Activated CD4-positive, alpha-beta memory T cell treated with anti-CD3 and anti-CD28 coated beads, Interleukin-2, amount 10 ng/mL, durations not matched to agents 7 days and 5 days (primary cell): ENCODE measurements at regions not wholly inside any gene's neighbourhood (a gene's known extent, or its start where the extent isn't known, plus 50 kb on each side); places are given as distances from the start of the nearest gene placed in this dataset.

Experiments used
- CTCF ChIA-PET: fragments of 350-600 bp; sonication (Branson Sonifier 250); formaldehyde crosslinking; loops from one replicate; lab custom pipeline; 2021; ENCODE audit warnings: antibody characterized with exemption, inconsistent platforms; lab: Charles Lee
- POLR2A ChIA-PET: fragments of 350-600 bp; sonication (Branson Sonifier 250); formaldehyde crosslinking; loops from one replicate; lab custom pipeline; 2021; ENCODE audit warnings: antibody characterized with exemption; lab: Charles Lee
- DNase-seq: peaks from one replicate; pipeline ENCODE4 v3.0.0-alpha.2; 2020
- H3K27ac Mint-ChIP-seq: one replicate; pipeline ENCODE4 v1.8.0; 2021; ENCODE audit warnings: mild to moderate bottlenecking, mixed read lengths
- H3K27me3 Mint-ChIP-seq: one replicate; pipeline ENCODE4 v1.8.0; 2021; ENCODE audit warnings: mixed read lengths
- H3K36me3 Mint-ChIP-seq: one replicate; pipeline ENCODE4 v1.8.0; 2021; ENCODE audit warnings: low read depth, mixed read lengths
- H3K4me1 Mint-ChIP-seq: one replicate; pipeline ENCODE4 v1.8.0; 2021; ENCODE audit warnings: mixed read lengths
- H3K4me3 Mint-ChIP-seq: one replicate; pipeline ENCODE4 v1.8.0; 2021; ENCODE audit warnings: mild to moderate bottlenecking, mixed read lengths
- H3K9me3 Mint-ChIP-seq: one replicate; pipeline ENCODE4 v1.8.0; 2021; ENCODE audit warnings: mixed read lengths

GRCh38 chr10:105681051-105681450 is 1040.0 kb downstream of the SORCS3 start:
- Mint-ChIP-seq H3K4me1 (no peaks in the 10 kb centered on the region), H3K27me3 (no peaks in the 10 kb centered on the region), H3K36me3 (no peaks in the 10 kb centered on the region), H3K27ac (no peak overlapping the region), H3K9me3 (peaks cover 6% of the 10 kb centered on the region), H3K4me3 (no peak overlapping the region)
- CTCF ChIA-PET: no interaction called here
- DNase-seq: no peak
- POLR2A ChIA-PET: no interaction called here

GRCh38 chr10:105679781-105680180 is 1038.7 kb downstream of the SORCS3 start:
- Mint-ChIP-seq H3K9me3 (peaks cover 9% of the 10 kb centered on the region), H3K27me3 (no peaks in the 10 kb centered on the region), H3K4me1 (no peaks in the 10 kb centered on the region), H3K36me3 (no peaks in the 10 kb centered on the region), H3K4me3 (no peak overlapping the region), H3K27ac (no peak overlapping the region)
- DNase-seq: no peak
- ChIA-PET POLR2A (no interaction called here), CTCF (interaction anchor here (1.4 kb wide), 1 partner anchor 8 kb away, joined by 3 read pairs; no protein-coding TSS in a partner anchor)

- Mint-ChIP-seq H3K4me3 (no peak overlapping the region), H3K27me3 (no peaks in the 10 kb centered on the region), H3K4me1 (no peaks in the 10 kb centered on the region), H3K27ac (no peak overlapping the region), H3K9me3 (peaks cover 14% of the 10 kb centered on the region), H3K36me3 (no peaks in the 10 kb centered on the region)
- DNase-seq: no peak
- ChIA-PET POLR2A (no interaction called here), CTCF (no interaction called here)
These were observed 1034.2 kb downstream of the SORCS3 start for GRCh38 chr10:105675333-105675732.

GRCh38 chr10:105674448-105674847 is 1033.4 kb downstream of the SORCS3 start:
- Mint-ChIP-seq H3K27ac (no peak overlapping the region), H3K4me1 (no peaks in the 10 kb centered on the region), H3K9me3 (peaks cover 14% of the 10 kb centered on the region), H3K4me3 (no peak overlapping the region), H3K27me3 (no peaks in the 10 kb centered on the region), H3K36me3 (no peaks in the 10 kb centered on the region)
- DNase-seq: no peak
- POLR2A ChIA-PET: no interaction called here
- CTCF ChIA-PET: no interaction called here

- no peaks in the 10 kb centered on the region for H3K4me1 Mint-ChIP-seq
- CTCF ChIA-PET: no interaction called here
- DNase-seq: no peak
- POLR2A ChIA-PET: no interaction called here
- no peak overlapping the region for H3K27ac Mint-ChIP-seq
- H3K4me3 Mint-ChIP-seq: no peak overlapping the region
- H3K9me3 Mint-ChIP-seq: no peaks in the 10 kb centered on the region
- no peaks in the 10 kb centered on the region for H3K36me3 Mint-ChIP-seq
- H3K27me3 Mint-ChIP-seq: no peaks in the 10 kb centered on the region
These were observed 1017.6 kb downstream of the SORCS3 start for GRCh38 chr10:105658696-105659095.

GRCh38 chr10:105656856-105657255 is 1015.8 kb downstream of the SORCS3 start:
- no peaks in the 10 kb centered on the region for H3K36me3 Mint-ChIP-seq

GRCh38 chr10:105650306-105650705 is 1009.2 kb downstream of the SORCS3 start:
- no peaks in the 10 kb centered on the region for H3K4me1 Mint-ChIP-seq
- H3K9me3 Mint-ChIP-seq: peaks cover 3% of the 10 kb centered on the region
- no peak overlapping the region for H3K4me3 Mint-ChIP-seq
- no peak for DNase-seq
- no peaks in the 10 kb centered on the region for H3K36me3 Mint-ChIP-seq
- no peak overlapping the region for H3K27ac Mint-ChIP-seq
- CTCF ChIA-PET: no interaction called here
- POLR2A ChIA-PET: no interaction called here
- H3K27me3 Mint-ChIP-seq: no peaks in the 10 kb centered on the region

More at GRCh38 chr10:105656856-105657255, 1015.8 kb downstream of the SORCS3 start:
- H3K4me1 Mint-ChIP-seq: no peaks in the 10 kb centered on the region
- no peak overlapping the region for H3K4me3 Mint-ChIP-seq
- ChIA-PET POLR2A (no interaction called here), CTCF (no interaction called here)
- no peaks in the 10 kb centered on the region for H3K9me3 Mint-ChIP-seq
- H3K27me3 Mint-ChIP-seq: no peaks in the 10 kb centered on the region
- no peak overlapping the region for H3K27ac Mint-ChIP-seq
- DNase-seq: no peak

- no peaks in the 10 kb centered on the region for H3K36me3 Mint-ChIP-seq
- ChIA-PET CTCF (no interaction called here), POLR2A (no interaction called here)
- H3K9me3 Mint-ChIP-seq: peaks cover 3% of the 10 kb centered on the region
- H3K27me3 Mint-ChIP-seq: no peaks in the 10 kb centered on the region
- H3K4me1 Mint-ChIP-seq: no peaks in the 10 kb centered on the region
- no peak for DNase-seq
- H3K4me3 Mint-ChIP-seq: no peak overlapping the region
- no peak overlapping the region for H3K27ac Mint-ChIP-seq
These were observed 1006.3 kb downstream of the SORCS3 start for GRCh38 chr10:105647354-105647753.

- CTCF ChIA-PET: no interaction called here
- H3K27ac Mint-ChIP-seq: no peak overlapping the region
- H3K36me3 Mint-ChIP-seq: no peaks in the 10 kb centered on the region
- DNase-seq: no peak
- H3K27me3 Mint-ChIP-seq: no peaks in the 10 kb centered on the region
- H3K4me1 Mint-ChIP-seq: no peaks in the 10 kb centered on the region
- peaks cover 3% of the 10 kb centered on the region for H3K9me3 Mint-ChIP-seq
- H3K4me3 Mint-ChIP-seq: no peak overlapping the region
- POLR2A ChIA-PET: no interaction called here
These were observed 1003.9 kb downstream of the SORCS3 start for GRCh38 chr10:105644978-105645377.

- H3K4me1 Mint-ChIP-seq: no peaks in the 10 kb centered on the region
- H3K36me3 Mint-ChIP-seq: no peaks in the 10 kb centered on the region
- no peak for DNase-seq
- ChIA-PET CTCF (no interaction called here), POLR2A (no interaction called here)
- H3K9me3 Mint-ChIP-seq: peaks cover 2% of the 10 kb centered on the region
- no peaks in the 10 kb centered on the region for H3K27me3 Mint-ChIP-seq
- no peak overlapping the region for H3K27ac Mint-ChIP-seq
- no peak overlapping the region for H3K4me3 Mint-ChIP-seq
These were observed 1003.5 kb downstream of the SORCS3 start for GRCh38 chr10:105644559-105644958.

- H3K9me3 Mint-ChIP-seq: peaks cover 2% of the 10 kb centered on the region
- no peak overlapping the region for H3K4me3 Mint-ChIP-seq
- ChIA-PET CTCF (no interaction called here), POLR2A (no interaction called here)
- no peaks in the 10 kb centered on the region for H3K4me1 Mint-ChIP-seq
- no peak for DNase-seq
- no peaks in the 10 kb centered on the region for H3K36me3 Mint-ChIP-seq
- no peak overlapping the region for H3K27ac Mint-ChIP-seq
- H3K27me3 Mint-ChIP-seq: no peaks in the 10 kb centered on the region
These were observed 1003.0 kb downstream of the SORCS3 start for GRCh38 chr10:105644091-105644490.

GRCh38 chr10:105643660-105644059 is 1002.6 kb downstream of the SORCS3 start:
- Mint-ChIP-seq H3K4me1 (no peaks in the 10 kb centered on the region), H3K9me3 (peaks cover 2% of the 10 kb centered on the region), H3K4me3 (no peak overlapping the region), H3K27ac (no peak overlapping the region), H3K27me3 (no peaks in the 10 kb centered on the region), H3K36me3 (no peaks in the 10 kb centered on the region)
- ChIA-PET POLR2A (no interaction called here), CTCF (no interaction called here)
- no peak for DNase-seq

- H3K4me3 Mint-ChIP-seq: no peak overlapping the region
- no peak overlapping the region for H3K27ac Mint-ChIP-seq
- no peaks in the 10 kb centered on the region for H3K36me3 Mint-ChIP-seq
- DNase-seq: no peak
- CTCF ChIA-PET: no interaction called here
- POLR2A ChIA-PET: no interaction called here
- peaks cover 4% of the 10 kb centered on the region for H3K9me3 Mint-ChIP-seq
- no peaks in the 10 kb centered on the region for H3K27me3 Mint-ChIP-seq
- no peaks in the 10 kb centered on the region for H3K4me1 Mint-ChIP-seq
These were observed 993.2 kb downstream of the SORCS3 start for GRCh38 chr10:105634281-105634680.

- no peaks in the 10 kb centered on the region for H3K4me1 Mint-ChIP-seq
- H3K36me3 Mint-ChIP-seq: no peaks in the 10 kb centered on the region
- H3K27ac Mint-ChIP-seq: no peak overlapping the region
- H3K9me3 Mint-ChIP-seq: peaks cover 6% of the 10 kb centered on the region
- H3K4me3 Mint-ChIP-seq: no peak overlapping the region
- CTCF ChIA-PET: no interaction called here
- POLR2A ChIA-PET: no interaction called here
- no peak for DNase-seq
- H3K27me3 Mint-ChIP-seq: no peaks in the 10 kb centered on the region
These were observed 974.8 kb downstream of the SORCS3 start for GRCh38 chr10:105615715-105616365.
